ENCODE measurements at regions not wholly inside any gene's neighbourhood (a gene's known extent, or its start where the extent isn't known, plus 50 kb on each side); places are given as distances from the start of the nearest gene placed in this dataset.

DNA sequence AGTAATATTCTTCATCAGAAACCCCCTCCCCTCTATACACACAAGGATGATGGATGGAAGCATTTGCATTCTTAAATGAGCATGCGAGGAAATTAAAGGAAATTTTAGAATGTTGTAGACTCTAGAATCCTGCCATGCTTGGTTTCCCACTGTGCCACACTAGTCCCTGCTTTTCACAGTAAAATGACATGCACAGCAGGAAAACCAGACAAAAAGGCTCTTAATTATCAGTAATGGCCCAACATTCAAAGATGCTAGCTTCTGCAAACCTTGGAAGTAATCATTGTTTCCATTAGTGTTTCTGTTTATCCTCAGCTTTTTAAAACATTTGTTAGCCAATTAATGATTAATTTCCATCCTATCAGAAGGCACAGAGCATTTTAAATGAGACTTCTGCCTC, 255.8 kb downstream of the SLCO4C1 start:
- no peak for DNase-seq (ENCODE audit: low read depth)
- no peak for TF ChIP-seq MAX (IDR thresholded peaks at IDR 0.05; ENCODE audit: low read depth, low read length)
- TF ChIP-seq MYC (IDR thresholded peaks at IDR 0.05; ENCODE audit: low read depth, low read length), result no peak
- TF ChIP-seq POLR2A (IDR thresholded peaks at IDR 0.05; ENCODE audit: extremely low read depth, insufficient read length), result no peak
- no peak for TF ChIP-seq CTCF (IDR thresholded peaks at IDR 0.05; ENCODE audit: low read depth, low read length)
- H3K4me3 ChIP-seq (ENCODE audit: low read depth, low read length), result no peak overlapping the region

GRCh38 chr5:102036927-102037326, 259.2 kb downstream of the SLCO4C1 start:
- no peak for DNase-seq (ENCODE audit: low read depth)
- no peak for TF ChIP-seq POLR2A (IDR thresholded peaks at IDR 0.05; ENCODE audit: extremely low read depth, insufficient read length)
- TF ChIP-seq MYC (IDR thresholded peaks at IDR 0.05; ENCODE audit: low read depth, low read length), result no peak
- TF ChIP-seq CTCF (IDR thresholded peaks at IDR 0.05; ENCODE audit: low read depth, low read length), result no peak
- TF ChIP-seq MAX (IDR thresholded peaks at IDR 0.05; ENCODE audit: low read depth, low read length), result no peak
- no peak overlapping the region for H3K4me3 ChIP-seq (ENCODE audit: low read depth, low read length)

- DNase-seq (ENCODE audit: low read depth), result no peak
- no peak overlapping the region for H3K4me3 ChIP-seq (ENCODE audit: low read depth, low read length)
- TF ChIP-seq POLR2A (IDR thresholded peaks at IDR 0.05; ENCODE audit: extremely low read depth, insufficient read length), result no peak
- TF ChIP-seq CTCF (IDR thresholded peaks at IDR 0.05; ENCODE audit: low read depth, low read length), result no peak
- no peak for TF ChIP-seq MYC (IDR thresholded peaks at IDR 0.05; ENCODE audit: low read depth, low read length)
- no peak for TF ChIP-seq MAX (IDR thresholded peaks at IDR 0.05; ENCODE audit: low read depth, low read length)
Measured at GRCh38 chr5:102031711-102032110, 264.4 kb downstream of the SLCO4C1 start.

- TF ChIP-seq MYC (IDR thresholded peaks at IDR 0.05; ENCODE audit: low read depth, low read length), result no peak
- no peak for TF ChIP-seq CTCF (IDR thresholded peaks at IDR 0.05; ENCODE audit: low read depth, low read length)
- DNase-seq (ENCODE audit: low read depth), result no peak
- H3K4me3 ChIP-seq (ENCODE audit: low read depth, low read length), result no peak overlapping the region
Measured at GRCh38 chr5:102018690-102019089, 277.4 kb downstream of the SLCO4C1 start.

- no peak for DNase-seq (ENCODE audit: low read depth)
- no peak overlapping the region for H3K4me3 ChIP-seq (ENCODE audit: low read depth, low read length)
- no peak for TF ChIP-seq MYC (IDR thresholded peaks at IDR 0.05; ENCODE audit: low read depth, low read length)
- TF ChIP-seq POLR2A (IDR thresholded peaks at IDR 0.05; ENCODE audit: extremely low read depth, insufficient read length), result no peak
- TF ChIP-seq MAX (IDR thresholded peaks at IDR 0.05; ENCODE audit: low read depth, low read length), result no peak
Measured at GRCh38 chr5:102018279-102018678, 277.8 kb downstream of the SLCO4C1 start.

- no peak for DNase-seq (ENCODE audit: low read depth)
- H3K4me3 ChIP-seq (ENCODE audit: low read depth, low read length), result no peak overlapping the region
- TF ChIP-seq MAX (IDR thresholded peaks at IDR 0.05; ENCODE audit: low read depth, low read length) (no peak), CTCF (IDR thresholded peaks at IDR 0.05; ENCODE audit: low read depth, low read length) (no peak), MYC (IDR thresholded peaks at IDR 0.05; ENCODE audit: low read depth, low read length) (no peak), POLR2A (IDR thresholded peaks at IDR 0.05; ENCODE audit: extremely low read depth, insufficient read length) (no peak)
Measured at GRCh38 chr5:102014371-102014770, 281.7 kb downstream of the SLCO4C1 start.
